ENCODE measurements at regions not wholly inside any gene's neighbourhood (a gene's known extent, or its start where the extent isn't known, plus 50 kb on each side); places are given as distances from the start of the nearest gene placed in this dataset.

DNA sequence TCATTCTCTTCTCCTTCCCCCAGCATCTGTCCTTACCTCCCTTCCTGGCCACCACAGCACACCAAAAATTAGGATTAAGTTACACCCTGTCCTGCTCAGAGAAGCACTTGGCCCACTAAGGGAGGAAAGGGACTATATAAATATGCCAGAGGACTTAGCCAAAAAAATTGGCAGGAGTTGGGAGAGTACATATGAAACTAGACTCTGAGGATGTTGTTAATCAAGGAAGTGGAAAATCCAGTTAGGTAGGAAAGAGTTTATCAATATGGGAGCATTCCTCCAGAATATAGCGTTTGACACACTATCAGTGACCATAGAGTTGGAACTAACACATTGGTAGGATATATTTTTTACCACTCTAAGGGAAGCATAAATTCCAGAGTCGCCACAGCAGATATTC lies 57.3 kb upstream of the TSHZ2 start (continued):
- no peak for TF ChIP-seq IRF3 (IDR thresholded peaks at IDR 0.05)
- TF ChIP-seq BCL11A (IDR thresholded peaks at IDR 0.05; ENCODE audit: low read depth, low read length) = no peak
- TF ChIP-seq ELK1 (IDR thresholded peaks at IDR 0.05; ENCODE audit: low read depth, low read length) = no peak

DNA sequence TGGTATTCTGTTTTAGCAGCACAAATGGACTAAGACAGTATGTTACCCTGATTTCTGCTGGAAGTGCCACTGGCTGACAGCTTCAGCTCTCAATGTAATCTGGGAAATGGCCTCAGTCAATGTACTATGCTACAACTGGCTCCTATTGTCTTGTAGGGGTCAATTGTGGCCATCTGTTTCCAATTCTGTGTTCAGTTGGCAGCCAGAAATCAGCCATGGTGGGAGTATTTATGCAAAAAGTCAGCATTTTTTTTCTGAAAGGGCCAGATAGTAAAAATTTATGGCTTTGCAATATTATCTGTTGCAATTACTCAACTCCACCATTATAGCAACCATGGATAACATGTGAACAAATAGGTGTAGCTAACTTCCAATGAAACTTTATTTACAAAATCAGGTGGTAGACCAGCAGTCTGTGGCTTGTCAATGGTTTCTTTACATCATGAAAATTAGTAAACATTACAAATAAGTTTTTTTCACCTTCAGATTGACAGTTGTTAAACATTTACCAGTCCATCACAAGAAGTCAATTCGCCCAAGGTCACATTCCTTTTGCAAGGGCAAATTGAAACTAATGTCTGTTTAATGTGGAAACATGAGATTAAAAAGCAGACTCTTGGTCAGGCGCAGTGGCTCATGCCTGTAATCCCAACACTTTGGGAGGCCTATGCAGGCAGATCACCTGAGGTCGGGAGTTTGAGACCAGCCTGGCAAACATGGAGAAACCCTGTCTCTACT lies 58.3 kb upstream of the TSHZ2 start:
- ATAC-seq = no peak
- no peak for DNase-seq (ENCODE audit: low read depth, low spot score)
- 1% methylated on average over 3 of the region's 3 CpGs for WGBS (ENCODE audit: insufficient coverage, insufficient replicate concordance, low lambda C conversion rate, missing lambda C conversion rate)
- Histone ChIP-seq H3K9ac (ENCODE audit: control insufficient read depth, insufficient read depth, low read length) (no peak overlapping the region), H3K4me1 (ENCODE audit: control insufficient read depth, insufficient read depth, low read length) (no peaks in the 10 kb centered on the region), H3K9me3 (replicated peaks; ENCODE audit: control insufficient read depth, insufficient read depth, low read length) (no peaks in the 10 kb centered on the region), H3K4me3 (no peak overlapping the region), H4K20me1 (ENCODE audit: control insufficient read depth, insufficient read depth) (no peaks in the 10 kb centered on the region), H3K79me2 (ENCODE audit: control insufficient read depth, insufficient read depth, low read length) (no peaks in the 10 kb centered on the region), H2AFZ (ENCODE audit: control insufficient read depth, low read depth, low read length) (no peak overlapping the region), H3K36me3 (ENCODE audit: control insufficient read depth in 2 of 2, insufficient read depth in 2 of 2, low read length in 1 of 2) (no peaks in the 10 kb centered on the region), H3K4me2 (ENCODE audit: control insufficient read depth, insufficient read depth) (no peak overlapping the region), H3K27me3 (replicated peaks in 1 of 2; ENCODE audit: control insufficient read depth in 2 of 2, insufficient read depth in 2 of 2, low read length in 1 of 2) (no peaks in the 10 kb centered on the region), H3K27ac (ENCODE audit: control insufficient read depth, insufficient read depth) (no peak overlapping the region)
- CTCF ChIA-PET = no interaction called here
- POLR2A ChIA-PET = no interaction called here
- intact Hi-C loops (cut with micrococcal nuclease; ENCODE audit: unreplicated experiment) = no loop called here
- RAD21 ChIA-PET (ENCODE audit: unreplicated experiment) = no interaction called here
- no peak for TF ChIP-seq KDM1A (IDR thresholded peaks at IDR 0.05; ENCODE audit: borderline replicate concordance)
- no peak for TF ChIP-seq STAT1 (conservative IDR thresholded peaks at IDR 0.05)
- no peak for TF ChIP-seq TARDBP (IDR thresholded peaks at IDR 0.05; ENCODE audit: borderline replicate concordance)
- no TSS peak for BruUV-seq (replicated peaks)
- FAIRE-seq = no peak
- SMC1A ChIA-PET (ENCODE audit: uncharacterized antibody, unreplicated experiment) = no interaction called here
- in situ Hi-C loops (cut with MboI) = no loop called here

Measured in GM12878 (cell line).